NB4 (cell line): ENCODE measurements at regions not wholly inside any gene's neighbourhood (a gene's known extent, or its start where the extent isn't known, plus 50 kb on each side); places are given as distances from the start of the nearest gene placed in this dataset.

ENCODE experiments used
- DNase-seq: peaks from one replicate; pipeline ENCODE4 v3.0.0; 2010; ENCODE audit warnings: low read depth
- H3K4me3 ChIP-seq: one replicate; pipeline ENCODE4 v1.5.1; 2011; ENCODE audit warnings: mild to moderate bottlenecking, low read depth, low read length, moderate library complexity
- CTCF ChIP-seq: IDR thresholded peaks from one replicate; pipeline ENCODE4 v1.5.1; 2012; ENCODE audit warnings: low read depth, low read length
- MAX ChIP-seq: IDR thresholded peaks from 2 replicates; pipeline ENCODE4 v1.6.1; 2011; ENCODE audit warnings: low read depth, low read length
- MYC ChIP-seq: IDR thresholded peaks from 2 replicates; pipeline ENCODE4 v1.6.1; 2011; ENCODE audit warnings: low read depth, low read length
- POLR2A ChIP-seq: IDR thresholded peaks from 2 replicates; pipeline ENCODE4 v1.6.1; 2011; ENCODE audit warnings: mild to moderate bottlenecking; ENCODE audit not compliant: insufficient read length; ENCODE audit errors: extremely low read depth

- TF ChIP-seq MYC = no peak
- no peak for TF ChIP-seq CTCF
- no peak for TF ChIP-seq MAX
- no peak for TF ChIP-seq POLR2A
- H3K4me3 ChIP-seq = no peak overlapping the region
- no peak for DNase-seq
These were observed 403.7 kb downstream of the CDH26 start for GRCh38 chr20:60361761-60362395.

- no peak overlapping the region for H3K4me3 ChIP-seq
- no peak for DNase-seq
- TF ChIP-seq MAX = no peak
- no peak for TF ChIP-seq CTCF
- TF ChIP-seq MYC = no peak
- TF ChIP-seq POLR2A = no peak
These were observed 404.3 kb downstream of the CDH26 start for GRCh38 chr20:60362531-60362930.

- DNase-seq = no peak
- no peak for TF ChIP-seq CTCF
- TF ChIP-seq POLR2A = no peak
- TF ChIP-seq MYC = no peak
- no peak for TF ChIP-seq MAX
- no peak overlapping the region for H3K4me3 ChIP-seq
These were observed 405.5 kb downstream of the CDH26 start for GRCh38 chr20:60363698-60364097.

GRCh38 chr20:60365064-60365666 is 406.9 kb downstream of the CDH26 start:
- peak; percentile 18 for DNase-seq
- TF ChIP-seq POLR2A (no peak), MAX (no peak), CTCF (no peak), MYC (no peak)
- H3K4me3 ChIP-seq = no peak overlapping the region

GRCh38 chr20:60365882-60366281 is 407.7 kb downstream of the CDH26 start:
- H3K4me3 ChIP-seq = no peak overlapping the region
- TF ChIP-seq MAX = no peak
- no peak for TF ChIP-seq CTCF
- no peak for TF ChIP-seq MYC
- no peak for TF ChIP-seq POLR2A
- no peak for DNase-seq
